BE2C (cell line): ENCODE measurements at regions not wholly inside any gene's neighbourhood (a gene's known extent, or its start where the extent isn't known, plus 50 kb on each side); places are given as distances from the start of the nearest gene placed in this dataset.

ENCODE experiments used
- DNase-seq: peaks from one replicate; pipeline ENCODE4 v3.0.0-alpha.2; 2020
- H3K27me3 ChIP-seq: fragments of 250-450 bp; sonication (Bioruptor Pico); 2 replicates; pipeline ENCODE4 v1.5.1; 2020; ENCODE audit warnings: mild to moderate bottlenecking
- H3K36me3 ChIP-seq: fragments of 250-450 bp; sonication (Bioruptor Pico); 2 replicates; pipeline ENCODE4 v1.5.1; 2020; ENCODE audit warnings: mild to moderate bottlenecking
- H3K4me1 ChIP-seq: fragments of 250-450 bp; sonication (Bioruptor Pico); 2 replicates; pipeline ENCODE4 v1.5.1; 2020
- H3K4me3 ChIP-seq: 2 replicates; pipeline ENCODE4 v1.5.1; 2011; ENCODE audit warnings: low read depth, low read length
- H3K9me3 ChIP-seq: fragments of 250-450 bp; sonication (Bioruptor Pico); 2 replicates; pipeline ENCODE4 v1.5.1; 2020
- TF ChIP-seq, protein P1 (sequence below): IDR thresholded peaks from 2 replicates; pipeline ENCODE4 v1.5.1; 2012; ENCODE audit warnings: mild to moderate bottlenecking, low read depth, low read length

DNA sequence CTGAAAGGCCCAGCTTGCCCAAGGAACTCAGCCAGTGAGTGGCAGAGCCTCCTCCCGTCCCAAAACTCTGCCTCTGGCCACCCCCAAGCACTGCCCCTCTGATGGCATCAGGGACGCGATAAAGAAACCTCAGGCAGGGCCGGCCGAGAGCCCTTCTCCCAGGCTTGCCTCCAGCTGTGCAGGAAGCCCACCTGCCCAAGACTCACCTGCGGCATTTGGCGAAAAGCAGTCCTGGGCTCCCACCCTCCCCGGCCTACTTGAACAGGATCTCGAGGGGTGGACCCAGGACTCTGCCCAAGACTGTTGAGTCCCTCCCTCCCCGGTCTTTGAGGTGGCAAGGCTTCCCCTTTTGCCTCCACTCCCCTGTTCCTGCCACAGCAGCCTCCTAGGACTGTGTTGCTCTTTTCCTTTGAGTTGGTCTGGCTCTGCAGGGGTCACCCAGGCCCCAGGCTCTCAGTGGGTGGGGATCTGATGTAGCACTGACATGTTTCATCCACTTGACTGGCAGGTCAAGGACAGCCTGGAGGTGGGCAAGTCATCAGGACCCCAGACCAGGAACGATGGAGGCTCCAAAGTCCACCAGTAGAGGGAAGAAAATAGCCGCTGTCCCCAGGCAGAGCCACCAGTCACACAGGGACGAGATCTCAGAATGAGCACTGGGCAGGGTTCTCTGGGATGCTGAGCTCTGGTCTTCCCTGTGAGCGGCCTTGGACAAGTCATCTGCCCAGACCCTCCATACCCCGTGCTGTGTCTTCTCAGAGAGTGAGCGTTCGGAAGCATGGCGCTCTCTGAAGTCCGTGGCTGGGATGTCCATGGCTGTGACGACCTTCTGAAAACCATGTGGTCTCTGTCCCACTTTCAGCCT is 111.0 kb upstream of the TNRC6C start:
- TF ChIP-seq, protein P1, sequence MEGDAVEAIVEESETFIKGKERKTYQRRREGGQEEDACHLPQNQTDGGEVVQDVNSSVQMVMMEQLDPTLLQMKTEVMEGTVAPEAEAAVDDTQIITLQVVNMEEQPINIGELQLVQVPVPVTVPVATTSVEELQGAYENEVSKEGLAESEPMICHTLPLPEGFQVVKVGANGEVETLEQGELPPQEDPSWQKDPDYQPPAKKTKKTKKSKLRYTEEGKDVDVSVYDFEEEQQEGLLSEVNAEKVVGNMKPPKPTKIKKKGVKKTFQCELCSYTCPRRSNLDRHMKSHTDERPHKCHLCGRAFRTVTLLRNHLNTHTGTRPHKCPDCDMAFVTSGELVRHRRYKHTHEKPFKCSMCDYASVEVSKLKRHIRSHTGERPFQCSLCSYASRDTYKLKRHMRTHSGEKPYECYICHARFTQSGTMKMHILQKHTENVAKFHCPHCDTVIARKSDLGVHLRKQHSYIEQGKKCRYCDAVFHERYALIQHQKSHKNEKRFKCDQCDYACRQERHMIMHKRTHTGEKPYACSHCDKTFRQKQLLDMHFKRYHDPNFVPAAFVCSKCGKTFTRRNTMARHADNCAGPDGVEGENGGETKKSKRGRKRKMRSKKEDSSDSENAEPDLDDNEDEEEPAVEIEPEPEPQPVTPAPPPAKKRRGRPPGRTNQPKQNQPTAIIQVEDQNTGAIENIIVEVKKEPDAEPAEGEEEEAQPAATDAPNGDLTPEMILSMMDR, result peak; percentile 13; the same call in 1 of the 2 replicates
- no peaks in the 10 kb centered on the region for H3K4me1 ChIP-seq
- no peaks in the 10 kb centered on the region for H3K27me3 ChIP-seq
- H3K9me3 ChIP-seq, result no peaks in the 10 kb centered on the region
- H3K36me3 ChIP-seq, result no peaks in the 10 kb centered on the region
- H3K4me3 ChIP-seq, result no peak overlapping the region
- no peak for DNase-seq

DNA sequence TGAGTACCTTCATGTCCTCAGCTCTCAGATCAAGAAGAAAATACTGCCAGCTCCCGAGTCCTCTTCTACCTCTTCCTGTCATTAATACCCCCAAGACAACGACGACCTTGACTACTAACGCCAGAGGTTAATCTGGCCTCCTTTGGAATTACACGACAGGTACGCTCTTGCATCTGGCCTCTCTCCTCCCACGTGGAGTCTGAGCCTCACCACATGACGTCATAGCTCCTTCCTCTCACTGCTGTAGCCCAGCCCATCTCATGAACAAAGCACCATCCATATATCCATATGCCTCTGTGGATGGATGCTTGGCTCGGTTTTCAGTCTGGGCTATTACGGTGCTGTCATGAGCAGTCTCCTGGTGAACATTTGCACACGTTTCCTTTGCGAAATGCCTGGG is 110.2 kb upstream of the TNRC6C start:
- Histone ChIP-seq H3K27me3 (no peaks in the 10 kb centered on the region), H3K4me3 (no peak overlapping the region), H3K4me1 (no peaks in the 10 kb centered on the region), H3K36me3 (no peaks in the 10 kb centered on the region), H3K9me3 (no peaks in the 10 kb centered on the region)
- no peak for DNase-seq
- TF ChIP-seq, protein P1, result no peak

DNA sequence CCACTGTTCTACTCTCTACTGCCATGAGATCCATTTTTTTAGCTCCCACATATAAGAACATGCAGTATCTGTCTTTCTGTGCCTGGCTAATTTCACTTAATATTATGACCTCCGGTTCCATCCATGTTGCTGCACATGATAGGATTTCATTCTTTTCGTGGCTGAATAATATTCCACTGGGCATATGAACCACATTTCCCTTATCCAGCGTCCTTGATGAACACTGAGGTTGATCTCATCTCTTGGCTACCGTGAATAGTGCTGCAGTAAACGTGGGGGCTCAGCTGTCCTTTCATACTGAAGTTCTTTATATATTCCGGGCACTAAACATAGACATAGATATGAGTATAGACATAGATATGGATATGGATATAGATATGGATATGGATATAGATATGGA is 109.3 kb upstream of the TNRC6C start:
- H3K4me1 ChIP-seq, result no peaks in the 10 kb centered on the region
- H3K4me3 ChIP-seq, result no peak overlapping the region
- TF ChIP-seq, protein P1, result no peak
- no peak for DNase-seq
- H3K9me3 ChIP-seq, result no peaks in the 10 kb centered on the region
- H3K36me3 ChIP-seq, result no peaks in the 10 kb centered on the region
- no peaks in the 10 kb centered on the region for H3K27me3 ChIP-seq

DNA sequence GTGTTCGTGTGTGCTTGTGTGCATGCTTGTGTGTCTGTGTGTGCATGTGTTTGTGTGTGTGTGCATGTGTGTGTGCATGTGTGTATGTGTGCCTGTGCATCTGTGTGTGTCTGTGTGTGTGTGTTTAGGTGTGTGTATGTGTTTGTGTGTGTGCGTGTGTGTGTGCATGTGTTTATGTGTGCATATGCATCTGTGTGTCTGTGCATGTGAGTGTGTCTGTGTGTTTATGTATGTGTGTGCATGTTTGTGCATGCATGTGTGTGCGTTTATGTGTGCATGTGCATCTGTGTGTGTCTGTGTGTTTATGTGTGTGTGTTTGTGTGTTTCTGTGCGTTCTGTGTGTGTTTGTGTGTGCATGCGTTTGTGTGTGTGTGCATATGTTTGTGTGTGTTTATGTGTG is 106.6 kb upstream of the TNRC6C start:
- TF ChIP-seq, protein P1, result no peak
- H3K4me3 ChIP-seq, result no peak overlapping the region
- no peaks in the 10 kb centered on the region for H3K9me3 ChIP-seq
- H3K27me3 ChIP-seq, result no peaks in the 10 kb centered on the region
- no peaks in the 10 kb centered on the region for H3K36me3 ChIP-seq
- H3K4me1 ChIP-seq, result no peaks in the 10 kb centered on the region
- no peak for DNase-seq

DNA sequence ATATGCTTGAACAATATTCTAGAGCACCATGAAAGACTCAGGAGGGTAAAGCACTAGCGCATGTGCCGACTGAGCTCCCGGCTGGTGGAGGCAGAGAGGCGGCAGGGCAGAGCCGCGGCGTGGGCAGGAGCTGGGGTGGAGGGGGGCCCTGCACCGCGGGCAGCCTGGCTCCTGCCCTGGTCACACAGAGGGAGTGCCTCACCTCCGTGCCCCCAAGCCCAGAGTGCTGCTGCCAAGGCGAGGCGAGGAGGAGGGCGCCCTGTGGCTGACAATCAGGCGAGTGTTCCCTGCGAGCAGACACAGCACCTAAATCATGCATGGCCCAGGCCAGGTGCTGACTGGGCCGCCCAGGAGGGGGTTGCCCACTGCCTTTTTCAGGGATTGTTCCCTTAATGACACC is 105.8 kb upstream of the TNRC6C start:
- Histone ChIP-seq H3K4me3 (no peak overlapping the region), H3K27me3 (no peaks in the 10 kb centered on the region), H3K9me3 (no peaks in the 10 kb centered on the region), H3K36me3 (no peaks in the 10 kb centered on the region), H3K4me1 (no peaks in the 10 kb centered on the region)
- DNase-seq, result no peak
- TF ChIP-seq, protein P1, result no peak

DNA sequence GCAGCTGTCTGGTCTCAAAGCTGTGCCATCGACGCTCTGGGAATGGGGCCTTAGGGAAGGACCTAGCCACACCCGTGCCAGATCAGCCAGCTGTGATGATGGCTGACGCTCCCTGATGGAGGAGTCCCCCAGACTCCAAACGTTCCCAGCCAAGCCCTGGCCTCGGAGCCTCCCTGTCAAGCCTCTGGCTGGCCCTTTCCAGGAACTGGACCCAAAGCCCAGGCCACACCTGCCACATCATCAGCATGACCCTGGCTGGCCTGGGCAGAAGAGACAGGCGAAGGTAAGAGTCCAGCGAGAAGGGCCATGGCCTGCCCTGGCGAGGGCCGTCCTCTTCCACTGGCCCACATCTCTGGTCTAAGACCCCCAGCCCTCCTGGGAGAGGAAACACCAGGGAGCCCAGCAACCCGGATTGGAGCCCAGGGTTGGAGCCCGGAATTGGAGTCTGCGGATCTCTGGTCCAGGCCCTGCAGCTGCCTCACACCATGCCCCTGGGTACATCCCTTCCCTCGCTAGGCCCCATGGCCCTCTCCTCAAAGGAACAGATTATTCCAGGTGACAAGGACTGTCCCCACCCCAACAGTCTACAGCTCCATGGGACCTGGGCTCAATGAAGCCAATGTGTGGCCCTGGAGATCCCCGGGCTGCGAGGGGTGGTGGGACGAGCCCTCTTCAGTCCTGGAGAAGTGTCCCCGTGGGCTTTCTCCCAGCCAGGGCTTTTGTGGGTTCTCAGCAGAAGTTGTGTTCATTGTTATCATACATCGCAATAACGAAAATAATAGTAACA is 105.1 kb upstream of the TNRC6C start:
- Histone ChIP-seq H3K9me3 (no peaks in the 10 kb centered on the region), H3K27me3 (no peaks in the 10 kb centered on the region), H3K36me3 (no peaks in the 10 kb centered on the region), H3K4me1 (no peaks in the 10 kb centered on the region), H3K4me3 (no peak overlapping the region)
- TF ChIP-seq, protein P1, result no peak
- no peak for DNase-seq
